RCC 7860 (cell line): ENCODE measurements at regions not wholly inside any gene's neighbourhood (a gene's known extent, or its start where the extent isn't known, plus 50 kb on each side); places are given as distances from the start of the nearest gene placed in this dataset.
"Not testable (repeated sequence)": the region's sequence is repeated elsewhere in the genome, so short reads cannot be mapped to it uniquely, and the experiment has no call there.

ENCODE experiments used
- DNase-seq: peaks from one replicate; pipeline ENCODE4 v3.0.0-alpha.2; 2015; ENCODE audit warnings: low spot score
- FAIRE-seq: peaks from 2 replicates; lab custom pipeline; 2012; peaks lifted over from hg19 to GRCh38; lab: Jason Lieb, UNC

- no peak for FAIRE-seq
- DNase-seq = no peak
Observed at GRCh38 chr3:198096015-198096414, 136.0 kb downstream of the LMLN start.

GRCh38 chr3:198097048-198097447 lies 137.0 kb downstream of the LMLN start:
- FAIRE-seq (no peak), DNase-seq (no peak)

GRCh38 chr3:198098661-198099081 lies 138.7 kb downstream of the LMLN start:
- FAIRE-seq = not testable (repeated sequence)

GRCh38 chr3:198103070-198103469 lies 143.1 kb downstream of the LMLN start:
- not testable (repeated sequence) for DNase-seq, FAIRE-seq

More at GRCh38 chr3:198098661-198099081, 138.7 kb downstream of the LMLN start:
- not testable (repeated sequence) for DNase-seq

GRCh38 chr3:198106265-198106664 lies 146.2 kb downstream of the LMLN start:
- no peak for FAIRE-seq
- DNase-seq = peak; percentile 1

- FAIRE-seq = no peak
Observed at GRCh38 chr3:198107840-198108734, 148.1 kb downstream of the LMLN start.

GRCh38 chr3:198109883-198110282 lies 149.9 kb downstream of the LMLN start:
- no peak for DNase-seq
- no peak for FAIRE-seq

More at GRCh38 chr3:198107840-198108734, 148.1 kb downstream of the LMLN start:
- DNase-seq = peak; percentile 41

GRCh38 chr3:198112031-198112430 lies 152.0 kb downstream of the LMLN start:
- DNase-seq = no peak
- no peak for FAIRE-seq

- FAIRE-seq (no peak), DNase-seq (no peak)
Observed at GRCh38 chr3:198113206-198114053, 153.4 kb downstream of the LMLN start.

GRCh38 chr3:198114516-198114915 lies 154.5 kb downstream of the LMLN start:
- not testable (repeated sequence) for FAIRE-seq, DNase-seq

GRCh38 chr3:198122184-198122583 lies 162.2 kb downstream of the LMLN start:
- not testable (repeated sequence) for FAIRE-seq, DNase-seq

GRCh38 chr3:198137038-198137835 lies 177.2 kb downstream of the LMLN start:
- not testable (repeated sequence) for DNase-seq, FAIRE-seq

GRCh38 chr3:198138205-198138604 lies 178.2 kb downstream of the LMLN start:
- not testable (repeated sequence) for FAIRE-seq, DNase-seq

- not testable (repeated sequence) for FAIRE-seq, DNase-seq
Observed at GRCh38 chr3:198139037-198139436, 179.0 kb downstream of the LMLN start.

- not testable (repeated sequence) for FAIRE-seq, DNase-seq
Observed at GRCh38 chr3:198139513-198140167, 179.6 kb downstream of the LMLN start.

- DNase-seq, FAIRE-seq: not testable (repeated sequence)
Observed at GRCh38 chr3:198143300-198144137, 183.5 kb downstream of the LMLN start.

GRCh38 chr3:198145231-198145784 lies 185.3 kb downstream of the LMLN start:
- FAIRE-seq, DNase-seq: not testable (repeated sequence)

GRCh38 chr3:198146070-198146469 lies 186.1 kb downstream of the LMLN start:
- not testable (repeated sequence) for DNase-seq, FAIRE-seq
